Activated CD4-positive, alpha-beta T cell treated with anti-CD3 and anti-CD28 coated beads for 4 hours (primary cell): ENCODE measurements at regions not wholly inside any gene's neighbourhood (a gene's known extent, or its start where the extent isn't known, plus 50 kb on each side); places are given as distances from the start of the nearest gene placed in this dataset.
"Not testable (repeated sequence)": the region's sequence is repeated elsewhere in the genome, so short reads cannot be mapped to it uniquely, and the experiment has no call there.

Source experiments
- DNase-seq, 2 donors: peaks; one replicate each; pipeline ENCODE4 v3.0.0-alpha.2; 2020

DNA sequence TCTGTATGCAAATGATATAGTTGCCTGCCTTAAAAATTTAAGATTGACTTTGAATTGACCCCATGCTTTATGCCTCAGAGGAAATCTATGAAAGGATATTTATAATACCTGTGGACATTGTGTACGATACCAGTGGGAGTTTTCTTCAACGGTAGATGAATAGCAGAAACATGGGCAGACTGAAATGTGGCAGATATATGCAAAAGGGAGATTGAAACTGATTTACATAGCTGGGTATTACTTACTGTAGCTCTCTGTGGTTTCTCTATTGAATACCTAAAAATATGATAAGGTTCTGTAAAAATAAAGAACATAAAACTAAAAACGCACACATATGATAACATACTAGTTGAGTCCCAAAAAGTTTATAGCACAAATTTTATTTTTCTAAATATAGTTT is 345.2 kb upstream of the PCSK5 start:
- no peak for DNase-seq

DNA sequence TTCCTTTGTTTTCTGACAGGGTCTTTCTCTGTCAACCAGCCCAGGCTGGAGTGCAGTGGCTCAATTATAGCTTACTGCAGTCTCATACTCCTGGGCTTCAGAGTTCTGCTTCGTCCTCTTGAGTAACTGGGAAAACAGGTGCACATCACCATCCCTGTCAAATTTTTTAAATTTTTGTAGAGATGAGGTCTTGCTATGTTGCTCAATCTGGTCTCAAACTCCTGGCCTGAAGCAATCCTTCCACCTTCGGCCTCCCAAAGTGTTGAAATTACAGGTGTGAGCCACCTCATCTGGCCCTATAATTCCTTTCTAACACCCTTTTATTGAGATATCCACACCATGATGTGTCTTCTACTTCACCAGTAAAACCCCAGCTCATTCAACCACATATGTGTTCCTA is 341.6 kb upstream of the PCSK5 start:
- no peak for DNase-seq

DNA sequence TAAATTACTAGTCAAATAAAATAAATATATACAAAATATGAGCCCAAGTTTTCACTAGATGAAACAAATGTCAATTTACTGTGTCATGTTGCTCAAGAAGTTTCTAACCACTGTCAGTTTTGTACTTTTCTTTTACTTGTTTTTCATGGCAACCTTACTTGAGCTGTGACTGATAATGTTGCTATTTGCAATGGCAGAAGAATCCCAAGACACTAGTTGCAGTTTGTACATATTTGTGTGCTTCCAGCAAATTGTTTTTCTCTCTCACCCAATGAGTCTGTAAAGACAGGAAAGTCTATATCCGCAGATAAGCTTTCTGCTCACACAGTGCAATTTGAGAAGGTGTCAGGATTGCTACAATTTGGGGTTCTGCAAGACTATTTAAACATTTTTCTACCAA is 338.6 kb upstream of the PCSK5 start:
- DNase-seq, result no peak

DNA sequence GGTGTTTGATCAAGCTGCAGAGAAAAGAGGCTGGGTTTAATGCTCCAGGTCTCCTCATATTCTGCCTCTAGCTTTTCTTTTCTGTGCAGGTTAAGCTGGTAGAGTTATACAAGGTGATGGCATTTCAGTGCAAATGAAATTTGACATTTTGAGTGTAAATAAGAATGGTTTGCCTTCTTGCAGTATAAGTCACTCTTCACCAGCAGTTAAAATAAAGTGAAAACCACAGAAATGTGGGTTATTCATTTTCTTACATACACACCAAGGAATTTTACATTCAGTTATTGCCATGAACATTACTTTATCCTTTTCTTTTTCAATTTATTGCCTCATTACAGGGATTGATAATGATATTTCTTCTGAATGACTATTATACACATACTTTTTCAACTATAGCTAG is 337.5 kb upstream of the PCSK5 start:
- no peak for DNase-seq

DNA sequence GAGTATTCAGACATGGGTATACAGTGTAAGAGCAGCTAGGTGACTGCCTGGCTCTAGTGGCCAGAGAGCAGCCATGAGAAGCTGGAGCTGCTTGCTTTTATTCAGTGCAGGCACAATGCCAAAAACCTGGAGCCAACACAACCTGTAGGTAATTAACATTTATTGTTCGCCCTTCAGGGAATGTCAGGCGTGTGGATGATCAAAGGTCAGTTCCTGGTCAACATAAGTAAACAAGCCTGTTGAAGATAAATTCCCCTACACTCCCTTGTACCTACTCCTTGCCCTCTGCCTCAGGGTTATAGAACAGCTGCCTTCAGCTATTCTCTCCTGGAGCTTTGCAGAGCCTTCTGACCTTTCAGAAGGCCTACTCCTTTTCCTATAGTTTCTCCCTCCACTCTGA is 323.7 kb upstream of the PCSK5 start:
- DNase-seq, result not testable (repeated sequence)

DNA sequence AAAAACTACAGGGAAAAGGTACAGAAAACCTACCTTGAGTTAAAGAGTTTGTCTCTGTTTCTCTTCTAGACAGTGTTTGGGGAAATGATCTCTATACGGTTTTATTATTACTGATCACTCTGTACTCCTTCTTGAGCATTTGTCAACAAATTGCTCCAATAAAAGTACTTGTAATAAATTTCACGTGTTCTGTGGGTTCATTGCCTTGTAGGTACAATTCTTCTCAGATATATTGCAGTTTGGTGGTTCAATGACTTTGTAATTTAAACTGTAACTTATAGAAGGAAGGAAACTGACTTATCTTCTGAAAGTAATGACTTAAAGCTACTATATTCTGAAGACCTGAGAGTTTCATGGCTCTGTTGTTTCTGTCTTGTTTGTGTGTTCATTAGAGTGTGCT is 319.9 kb upstream of the PCSK5 start:
- DNase-seq, result no peak

DNA sequence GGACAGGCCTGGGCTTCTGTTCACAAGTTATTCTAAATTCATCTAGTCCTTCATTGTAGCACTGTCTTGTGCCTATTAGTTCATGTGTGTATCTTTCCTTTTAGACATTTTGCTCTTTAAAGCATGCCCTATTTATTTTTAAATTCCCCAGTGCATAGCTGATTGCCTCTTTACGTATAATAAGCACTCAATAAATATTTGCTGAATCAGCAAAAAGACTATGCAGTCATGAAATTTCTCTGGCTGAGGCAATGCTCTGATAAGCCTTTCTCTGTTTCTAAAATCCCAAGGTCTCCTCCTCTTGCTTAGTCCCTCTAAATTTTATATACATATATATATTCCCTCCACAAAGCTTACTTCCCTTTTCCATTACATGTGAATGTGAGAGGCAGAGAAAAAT is 315.9 kb upstream of the PCSK5 start:
- no peak for DNase-seq

DNA sequence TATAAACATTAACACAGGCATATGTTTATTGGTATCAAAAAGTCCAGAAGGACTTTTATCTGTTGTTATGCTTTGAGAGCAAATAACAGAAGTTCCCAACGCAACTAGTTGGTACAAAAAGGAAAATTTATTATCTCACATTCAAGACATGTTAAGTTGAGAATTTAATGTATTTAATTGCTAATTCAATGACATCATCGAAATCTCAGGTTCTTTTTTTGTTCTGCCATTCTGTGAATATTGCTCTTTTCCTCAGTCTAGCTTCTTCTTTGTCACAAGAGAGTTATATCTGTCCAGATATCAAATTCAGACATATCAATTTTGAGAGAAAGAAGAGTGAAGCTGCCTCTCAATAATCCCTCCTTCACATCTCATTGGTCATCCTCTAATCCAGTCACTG is 307.6 kb upstream of the PCSK5 start:
- no peak for DNase-seq

DNA sequence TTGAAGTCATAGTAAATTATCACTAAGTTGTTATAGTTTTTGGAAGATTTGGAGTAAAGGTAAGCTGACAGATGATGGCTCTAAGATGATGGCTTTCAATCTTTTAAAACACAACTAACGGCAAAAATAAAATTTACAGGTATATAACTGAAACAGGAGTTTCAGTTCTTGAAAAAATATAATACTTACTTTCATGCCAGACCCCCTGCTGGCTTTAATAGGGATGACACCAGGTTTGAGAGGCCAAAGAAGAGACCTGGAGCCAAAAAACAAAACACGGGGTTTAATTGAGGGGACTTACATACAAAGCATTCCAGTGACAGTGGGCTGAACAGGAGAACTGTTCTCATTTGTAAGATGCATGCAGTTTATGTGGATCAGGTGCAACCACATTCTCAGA is 301.7 kb upstream of the PCSK5 start:
- DNase-seq, result no peak

DNA sequence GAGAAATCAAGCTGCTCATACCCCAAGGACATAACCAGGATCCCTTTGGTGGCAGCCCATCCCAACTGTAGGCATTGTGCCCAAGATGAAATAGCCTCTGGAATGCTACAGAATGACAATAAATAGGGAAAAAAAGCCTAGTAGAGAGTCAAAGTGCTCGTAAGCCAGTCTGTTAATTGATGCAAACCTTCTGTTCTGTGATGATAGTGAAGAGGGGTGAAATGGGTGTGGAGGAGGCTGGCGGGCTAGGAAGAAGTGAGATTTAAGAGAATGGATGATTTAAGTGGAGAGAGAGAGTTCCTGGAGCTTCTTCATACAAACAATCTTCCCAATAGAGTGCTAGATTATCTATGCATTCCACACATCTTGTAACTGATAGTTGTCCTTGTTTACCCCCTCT is 301.0 kb upstream of the PCSK5 start:
- DNase-seq, result no peak

DNA sequence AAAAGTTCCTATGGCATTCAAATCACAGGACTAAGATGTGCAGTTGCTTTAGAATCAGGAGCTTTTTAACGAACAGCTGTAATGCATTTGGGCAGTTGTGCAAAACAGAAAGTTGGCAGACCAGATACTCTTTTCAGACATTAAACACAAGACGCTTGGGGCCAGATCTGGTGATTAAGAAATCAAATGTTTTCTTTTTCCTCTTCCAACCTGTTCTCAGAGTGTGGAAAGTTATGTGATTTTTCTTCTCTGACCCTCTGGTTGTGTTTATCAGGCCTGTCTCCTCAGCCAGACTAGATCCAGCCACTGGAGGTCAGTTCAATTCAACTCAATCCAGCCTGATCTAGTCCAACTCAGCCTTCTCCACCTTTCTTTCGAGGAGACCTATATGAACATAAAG is 298.5 kb upstream of the PCSK5 start:
- DNase-seq, result no peak

DNA sequence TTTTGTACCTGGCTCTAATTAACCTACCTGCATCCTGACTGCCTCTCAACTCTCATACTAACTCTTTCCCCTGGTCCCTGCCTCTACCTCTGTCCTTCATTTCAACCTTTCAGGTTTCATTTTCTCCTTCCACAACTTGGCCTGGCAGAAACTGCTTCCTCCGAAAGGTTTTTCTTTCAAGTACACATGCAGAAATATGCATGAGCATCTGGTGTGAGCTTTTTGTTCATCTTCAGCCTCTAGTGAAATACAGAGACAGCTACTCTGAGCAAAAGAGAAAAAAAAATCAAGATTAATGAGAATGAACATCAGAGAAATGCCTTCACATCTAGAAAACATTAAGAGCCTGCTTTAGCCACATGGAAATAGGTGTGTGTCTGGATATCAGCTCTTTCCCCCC is 297.9 kb upstream of the PCSK5 start:
- no peak for DNase-seq

DNA sequence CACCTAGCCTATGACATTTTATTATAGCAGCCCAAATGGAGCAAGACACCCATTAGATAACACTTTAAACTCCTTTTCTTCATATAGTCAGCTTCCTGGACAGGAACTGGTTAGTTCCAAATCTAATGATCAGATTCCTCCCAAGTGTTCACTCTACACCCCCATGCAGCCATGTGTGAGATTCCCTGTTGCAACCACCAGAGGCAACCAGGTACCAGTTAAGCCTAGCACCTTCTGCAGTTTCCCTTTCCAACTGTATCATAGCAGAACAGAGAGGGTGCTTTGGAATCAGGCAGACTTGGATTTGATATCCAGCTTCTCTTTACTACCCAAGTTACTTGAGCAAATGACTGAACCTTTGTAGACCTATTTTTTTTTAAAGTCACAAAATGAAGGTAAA is 296.6 kb upstream of the PCSK5 start:
- DNase-seq, result no peak

DNA sequence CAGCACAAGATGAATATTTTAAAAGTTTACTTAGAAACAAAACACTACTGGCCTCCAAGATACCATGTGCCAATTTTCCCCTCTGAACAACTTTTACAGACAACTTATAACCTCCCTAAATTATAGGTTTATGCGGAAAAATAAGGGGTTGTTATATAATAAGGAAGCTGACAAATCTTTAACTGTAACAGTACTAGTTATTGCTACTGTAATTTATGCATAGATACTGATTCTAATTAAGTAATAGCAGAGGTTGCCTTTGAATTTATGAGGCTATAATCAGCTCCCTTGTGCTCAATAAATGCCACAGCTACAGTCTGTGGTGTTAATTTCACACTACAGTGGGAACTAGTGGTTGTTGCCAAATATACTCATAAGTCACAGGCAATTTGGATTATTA is 291.3 kb upstream of the PCSK5 start:
- no peak for DNase-seq

DNA sequence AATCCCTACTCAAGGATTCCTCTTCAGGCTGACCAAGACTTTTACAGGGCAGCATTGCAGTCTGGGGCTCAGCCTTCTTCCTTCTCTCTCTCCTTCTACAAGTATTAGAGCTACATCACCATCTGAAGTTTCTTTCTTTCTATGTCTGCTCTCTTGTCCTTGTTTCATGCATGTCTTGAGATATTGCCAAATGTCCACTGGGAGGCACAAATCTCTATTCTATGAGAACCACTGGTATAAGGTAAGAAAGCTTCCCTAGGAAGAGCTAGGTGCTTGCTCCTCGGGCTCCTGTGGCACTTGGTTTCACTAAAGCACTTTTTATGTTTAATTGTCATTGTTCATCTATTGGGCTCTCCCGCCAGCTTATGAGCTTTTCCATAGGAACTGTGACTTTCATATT is 289.2 kb upstream of the PCSK5 start:
- no peak for DNase-seq

DNA sequence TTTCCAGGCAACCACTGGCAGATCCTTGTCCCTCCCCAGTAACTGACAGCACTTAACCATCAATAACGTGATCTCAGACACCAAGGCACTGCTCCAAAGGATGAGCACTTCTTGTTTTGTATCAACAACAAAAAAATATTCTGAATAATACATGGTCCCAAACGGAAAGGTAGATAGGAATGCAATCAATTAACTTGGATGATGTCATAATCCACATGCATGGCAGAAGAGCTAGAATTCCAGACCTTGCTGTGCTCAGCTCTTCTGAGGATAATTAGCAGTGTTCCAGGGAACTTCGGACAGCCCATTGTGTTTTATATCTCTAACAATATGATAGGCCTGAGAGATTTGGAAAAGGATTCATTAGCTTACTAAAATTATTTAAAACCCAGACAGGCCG is 288.4 kb upstream of the PCSK5 start:
- no peak for DNase-seq

DNA sequence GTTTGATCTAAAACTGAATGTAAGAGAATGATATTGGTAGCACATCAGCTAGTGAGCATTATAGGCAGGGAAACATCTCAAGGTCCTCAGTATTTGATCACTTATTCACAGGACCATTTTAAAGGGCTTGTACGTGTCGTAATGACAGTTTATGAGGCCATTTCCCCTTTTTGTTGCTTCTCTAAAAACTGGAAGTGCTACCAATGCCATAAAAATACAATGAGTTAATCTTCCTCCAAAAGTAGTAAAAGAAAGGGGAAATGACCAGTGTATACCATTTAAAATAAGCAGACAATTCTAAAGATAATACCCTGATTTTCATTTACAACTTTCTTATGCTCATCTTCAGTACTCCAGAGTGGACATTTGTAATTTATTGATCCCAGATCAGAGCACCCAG is 285.8 kb upstream of the PCSK5 start:
- no peak for DNase-seq

DNA sequence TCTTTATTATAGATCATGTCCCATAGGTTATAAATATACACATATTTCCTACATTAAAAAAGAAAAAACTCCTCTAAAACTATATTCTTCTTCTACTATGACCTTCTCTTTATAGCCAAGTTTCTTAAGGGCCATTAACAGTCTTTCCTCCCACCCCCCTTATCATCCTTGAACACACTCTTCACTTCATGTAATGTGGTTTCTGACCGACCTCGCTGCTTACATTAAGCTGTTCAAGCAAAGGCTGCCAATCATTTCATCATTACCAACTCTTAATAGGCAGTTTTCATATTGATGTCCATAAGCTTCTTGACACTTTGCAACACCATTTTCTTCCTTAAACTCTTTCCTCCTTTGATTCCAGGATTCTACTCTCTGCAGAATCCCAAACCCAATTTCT is 283.0 kb upstream of the PCSK5 start:
- no peak for DNase-seq

DNA sequence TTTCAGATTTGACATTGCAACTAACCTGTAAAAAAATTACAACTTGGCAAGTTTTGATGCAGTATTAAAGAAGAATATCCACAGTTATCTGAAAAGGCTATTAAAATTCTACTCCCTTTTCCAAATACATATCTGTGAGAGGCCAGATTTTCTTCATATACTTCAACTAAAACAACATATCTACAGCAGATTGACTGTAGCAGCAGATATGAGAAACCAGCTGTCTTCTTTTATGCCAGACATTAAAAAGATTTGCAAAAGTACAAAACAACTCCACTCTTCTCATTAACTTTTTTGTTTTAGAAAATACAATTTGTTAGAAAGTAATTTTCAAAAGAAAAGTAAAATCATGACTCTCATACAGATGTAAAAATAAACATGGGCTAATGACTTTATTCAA is 281.1 kb upstream of the PCSK5 start:
- no peak for DNase-seq

DNA sequence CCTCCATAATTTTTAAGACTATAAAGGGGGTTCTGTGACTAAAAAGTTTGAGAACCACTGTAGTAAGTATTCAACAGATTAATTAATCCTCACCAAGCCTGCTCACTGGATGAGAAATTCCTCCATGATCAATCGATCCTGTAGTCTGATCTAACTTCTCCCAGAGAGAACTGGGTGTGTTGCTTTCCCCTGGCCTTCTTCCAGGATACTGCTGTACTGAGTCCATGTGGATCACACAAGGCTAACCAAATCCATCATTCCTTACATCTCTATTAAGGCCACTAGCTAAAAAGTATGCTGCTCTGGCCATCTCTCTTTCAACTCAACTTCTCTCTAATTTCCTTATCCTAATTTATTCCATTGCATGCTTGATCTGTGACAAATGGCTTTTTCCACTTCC is 280.2 kb upstream of the PCSK5 start:
- no peak for DNase-seq

DNA sequence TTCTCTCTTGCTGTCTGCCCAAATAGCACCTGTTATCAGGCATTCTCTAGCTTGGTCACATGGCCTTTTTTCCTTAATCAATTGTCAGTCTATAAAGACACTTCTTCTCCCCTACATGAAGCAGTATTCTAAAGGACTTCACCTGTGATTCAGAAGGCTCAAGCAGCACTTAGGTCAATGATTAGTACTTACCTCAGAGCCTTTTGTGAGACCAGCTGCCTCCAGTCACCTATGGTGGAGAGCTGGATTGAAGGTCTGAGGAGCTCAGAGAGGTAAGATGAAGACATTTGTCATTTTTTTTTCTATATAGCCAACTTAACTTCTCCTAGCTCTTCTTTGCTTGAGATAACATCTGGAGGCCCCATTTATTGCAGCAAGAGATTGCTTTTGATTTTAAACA is 278.3 kb upstream of the PCSK5 start:
- no peak for DNase-seq

DNA sequence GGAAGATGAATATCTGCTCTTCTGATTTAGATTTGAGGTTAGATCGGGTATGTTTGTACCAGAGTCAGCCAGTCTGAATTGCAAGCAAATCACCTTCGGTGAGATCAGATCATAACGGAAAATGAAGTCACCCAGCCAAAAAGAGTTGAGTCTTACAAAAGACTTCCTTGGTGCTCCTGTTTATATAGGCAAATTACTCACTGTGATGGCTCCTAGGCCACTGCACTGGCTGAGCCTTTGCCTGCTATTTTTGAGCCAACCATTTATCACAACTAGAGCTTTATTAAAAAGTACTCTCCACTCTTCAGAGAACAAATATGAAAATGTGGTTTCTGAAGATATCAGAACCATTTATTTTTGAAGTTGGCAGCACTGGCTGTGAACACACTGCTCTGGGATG is 277.7 kb upstream of the PCSK5 start:
- no peak for DNase-seq

DNA sequence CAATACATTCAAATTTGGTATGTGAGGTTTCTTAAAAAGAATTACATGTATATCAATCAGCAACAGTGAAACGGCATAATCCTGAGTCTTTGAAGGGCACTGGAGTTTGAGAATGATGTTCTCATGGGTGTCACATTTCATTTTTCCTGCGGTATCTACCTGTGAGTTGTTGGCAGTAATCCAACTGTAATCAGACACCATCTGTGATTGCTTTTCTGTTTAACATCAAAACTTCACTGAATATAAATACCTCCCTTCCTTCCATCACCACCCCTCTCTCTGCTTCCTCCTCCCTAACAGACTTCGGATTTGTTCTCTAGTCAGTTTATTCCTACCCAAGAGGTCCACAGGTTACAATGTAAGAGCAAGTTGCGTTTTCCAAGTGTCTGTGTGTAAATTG is 275.2 kb upstream of the PCSK5 start:
- DNase-seq, result no peak

DNA sequence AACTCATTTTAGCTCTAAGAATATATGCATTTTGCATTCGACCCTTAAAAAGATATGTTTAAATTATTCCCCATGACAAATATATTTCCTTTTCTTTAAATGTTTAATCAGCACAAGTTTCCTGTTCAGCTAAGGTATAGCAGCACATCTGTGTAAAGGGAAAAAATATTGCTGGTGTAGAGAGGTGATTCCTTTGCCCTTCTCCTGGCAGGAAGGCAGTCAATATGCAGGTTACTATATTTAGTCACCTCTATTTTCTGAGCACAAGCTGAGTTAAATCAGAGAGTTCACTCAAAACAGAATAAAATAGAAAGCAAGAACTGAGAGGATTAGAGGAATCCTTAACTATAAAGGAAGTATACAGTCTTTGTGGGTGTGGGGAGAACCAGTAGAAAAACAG is 274.4 kb upstream of the PCSK5 start:
- DNase-seq, result no peak

DNA sequence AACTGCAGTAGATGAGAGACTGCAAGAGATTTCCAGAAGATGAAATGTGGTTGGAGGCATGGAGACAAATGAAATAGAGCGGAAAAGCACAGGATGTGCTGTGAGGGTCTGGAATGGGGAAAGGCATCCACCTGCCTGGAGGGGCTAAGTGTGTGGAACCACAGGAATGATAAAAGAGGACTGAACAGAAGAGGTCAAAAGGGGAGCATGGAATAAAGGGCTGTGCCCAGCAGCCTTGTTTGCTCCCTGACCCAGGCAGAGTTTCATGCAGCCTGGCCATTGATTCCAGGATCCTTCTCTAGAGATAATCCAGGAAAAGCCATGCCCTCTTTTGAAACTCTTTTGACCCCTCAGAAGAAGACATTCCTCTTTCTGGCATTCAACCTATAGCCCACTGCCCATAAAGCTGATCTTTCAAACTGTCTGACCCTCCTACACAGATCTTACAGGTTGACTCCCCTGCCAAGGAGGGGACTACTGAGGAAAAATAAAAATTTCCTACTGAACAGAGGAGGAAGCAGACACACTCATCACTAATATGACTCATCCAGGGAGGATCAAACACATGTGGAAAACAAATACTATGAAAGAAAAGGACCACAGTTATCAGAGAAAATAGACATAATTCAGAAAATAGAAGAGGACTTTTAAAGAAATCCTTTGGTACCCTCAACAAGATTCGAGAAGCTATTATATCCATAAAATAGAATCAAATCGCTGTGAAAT is 273.5 kb upstream of the PCSK5 start:
- no peak for DNase-seq

DNA sequence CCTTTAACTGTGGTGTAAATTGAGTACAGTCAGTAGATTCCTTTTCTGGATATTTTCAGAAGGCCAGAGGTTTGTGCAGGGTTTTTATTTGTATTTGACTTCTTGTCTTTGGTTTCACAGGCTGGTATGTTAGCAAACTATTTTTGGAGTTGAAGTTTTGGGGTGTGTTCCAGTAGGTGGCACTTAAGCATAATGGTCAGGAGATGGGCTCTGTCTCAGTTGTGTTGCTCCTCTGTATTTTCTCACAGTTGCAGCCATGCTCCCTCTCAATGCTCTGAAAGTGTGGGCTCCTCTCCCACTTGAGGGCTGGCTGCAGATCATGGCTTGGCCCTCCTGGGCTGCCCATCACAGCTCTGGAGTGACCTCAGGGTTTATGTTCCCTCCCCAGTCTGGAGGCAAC is 267.0 kb upstream of the PCSK5 start:
- DNase-seq, result no peak
